Thyroid gland (tissue), 4 donors: ENCODE measurements at regions not wholly inside any gene's neighbourhood (a gene's known extent, or its start where the extent isn't known, plus 50 kb on each side); places are given as distances from the start of the nearest gene placed in this dataset.

Source experiments
- DNase-seq, 2 donors: peaks; one replicate each; pipeline ENCODE4 v3.0.0-alpha.2; 2019
- H3K27ac ChIP-seq, 3 donors: fragments of 200-600 bp; sonication (generic); 1 replicate in 2 of 3; 2 replicates in 1 of 3; pipeline ENCODE4 v1.5.1; 2016 to 2019; ENCODE audit warnings: mild to moderate bottlenecking in 1 of 3, moderate library complexity in 1 of 3
- H3K27me3 ChIP-seq: fragments of 200-600 bp; sonication (generic); one replicate; pipeline ENCODE4 v1.5.1; 2019
- H3K36me3 ChIP-seq, 2 donors: fragments of 200-600 bp; sonication (generic); one replicate each; pipeline ENCODE4 v1.5.1; 2016 to 2019
- H3K4me1 ChIP-seq, 2 donors: fragments of 200-600 bp; sonication (generic); one replicate each; pipeline ENCODE4 v1.5.1; 2017 to 2019
- H3K4me3 ChIP-seq, 3 donors: fragments of 200-600 bp; sonication (generic); replicated peaks in 1 of 3; 1 replicate in 2 of 3; 2 replicates in 1 of 3; pipeline ENCODE4 v1.5.1; 2016; ENCODE audit warnings: mild to moderate bottlenecking in 1 of 3
- H3K9me3 ChIP-seq: fragments of 200-600 bp; sonication (generic); one replicate; pipeline ENCODE4 v1.5.1; 2017
- CTCF ChIP-seq, 6 experiments: fragments of 200-600 bp in 3 of 6; fragments of 450-650 bp in 3 of 6; sonication (generic) in 3 of 6; IDR thresholded peaks; one replicate each; pipeline ENCODE4 v1.5.1; 2016 to 2019; ENCODE audit warnings: antibody characterized with exemption in 6 of 6, mild to moderate bottlenecking in 2 of 6, inconsistent platforms in 1 of 6, moderate library complexity in 1 of 6
- POLR2A ChIP-seq, 2 donors: fragments of 450-650 bp; IDR thresholded peaks; one replicate each; pipeline ENCODE4 v1.6.1; 2017; ENCODE audit warnings: antibody characterized with exemption in 2 of 2, mild to moderate bottlenecking in 2 of 2, moderate library complexity in 1 of 2
- whole genome bisulfite sequencing, 2 donors: methylation state at CpG; one replicate each; pipeline ENCODE4 v1.1.5; 2017; 5-methylcytosine and 5-hydroxymethylcytosine counted together
- intact Hi-C: fragments of 100-400 bp; cut with DNase I; formaldehyde crosslinking; loops from one replicate; pipeline ENCODE4 v1.15.1; 2023

- no peak overlapping the region for H3K27ac ChIP-seq
- intact Hi-C loops, result no loop called here
- no peaks in the 10 kb centered on the region for H3K9me3 ChIP-seq
- peaks cover 6 to 19% of the 10 kb centered on the region in 2 donors for H3K4me1 ChIP-seq
- H3K36me3 ChIP-seq, result no peaks in the 10 kb centered on the region
- TF ChIP-seq POLR2A (IDR thresholded peaks at IDR 0.05), result no peak
- TF ChIP-seq CTCF (IDR thresholded peaks at IDR 0.05), result no peak
- no peak overlapping the region for H3K4me3 ChIP-seq
- WGBS, 2 donors, result 87 to 92% methylated on average over 5 of the region's 5 CpGs
- H3K27me3 ChIP-seq, result no peaks in the 10 kb centered on the region
- no peak for DNase-seq
Observed at GRCh38 chr2:217459680-217460405, 543.0 kb downstream of the TNS1 start.

GRCh38 chr2:217459016-217459415 lies 543.8 kb downstream of the TNS1 start:
- 76 to 77% methylated on average over 2 of the region's 2 CpGs for WGBS, 2 donors

GRCh38 chr2:217456016-217456415 lies 546.8 kb downstream of the TNS1 start:
- intact Hi-C loops, result no loop called here

More at GRCh38 chr2:217459016-217459415, 543.8 kb downstream of the TNS1 start:
- DNase-seq, result no peak
- TF ChIP-seq CTCF (IDR thresholded peaks at IDR 0.05), result no peak
- TF ChIP-seq POLR2A (IDR thresholded peaks at IDR 0.05), result no peak
- Histone ChIP-seq H3K27me3 (no peaks in the 10 kb centered on the region), H3K36me3 (no peaks in the 10 kb centered on the region), H3K4me3 (no peak overlapping the region), H3K9me3 (no peaks in the 10 kb centered on the region), H3K4me1 (peaks cover 6 to 19% of the 10 kb centered on the region in 2 donors), H3K27ac (no peak overlapping the region)
- intact Hi-C loops, result no loop called here

GRCh38 chr2:217452928-217453327 lies 549.9 kb downstream of the TNS1 start:
- H3K4me1 ChIP-seq, result no peaks in the 10 kb centered on the region
- WGBS, 2 donors, result 73 to 87% methylated on average over 1 of the region's 1 CpG
- TF ChIP-seq CTCF (IDR thresholded peaks at IDR 0.05) (no peak), POLR2A (IDR thresholded peaks at IDR 0.05) (no peak)
- no peak overlapping the region for H3K27ac ChIP-seq
- no peak overlapping the region for H3K4me3 ChIP-seq
- no peaks in the 10 kb centered on the region for H3K9me3 ChIP-seq
- H3K27me3 ChIP-seq, result no peaks in the 10 kb centered on the region
- DNase-seq, result no peak
- no peaks in the 10 kb centered on the region for H3K36me3 ChIP-seq
- intact Hi-C loops, result no loop called here

More at GRCh38 chr2:217456016-217456415, 546.8 kb downstream of the TNS1 start:
- whole genome bisulfite sequencing, 2 donors, result 92 to 93% methylated on average over 2 of the region's 2 CpGs
- Histone ChIP-seq H3K27me3 (no peaks in the 10 kb centered on the region), H3K4me3 (no peak overlapping the region), H3K4me1 (peaks cover 6 to 9% of the 10 kb centered on the region in 2 donors), H3K27ac (no peak overlapping the region), H3K9me3 (no peaks in the 10 kb centered on the region), H3K36me3 (no peaks in the 10 kb centered on the region)
- no peak for TF ChIP-seq CTCF (IDR thresholded peaks at IDR 0.05)
- DNase-seq, result no peak

GRCh38 chr2:217451666-217452065 lies 551.1 kb downstream of the TNS1 start:
- no peak overlapping the region for H3K4me3 ChIP-seq
- DNase-seq, result no peak
- no peaks in the 10 kb centered on the region for H3K27me3 ChIP-seq
- 94 to 98% methylated on average over 3 of the region's 3 CpGs for WGBS, 2 donors
- no peak overlapping the region for H3K27ac ChIP-seq
- intact Hi-C loops, result no loop called here
- no peaks in the 10 kb centered on the region for H3K9me3 ChIP-seq
- no peaks in the 10 kb centered on the region for H3K36me3 ChIP-seq
- no peak for TF ChIP-seq POLR2A (IDR thresholded peaks at IDR 0.05)
- H3K4me1 ChIP-seq, result no peaks in the 10 kb centered on the region
